Colonic mucosa (tissue), 4 donors: ENCODE measurements at regions not wholly inside any gene's neighbourhood (a gene's known extent, or its start where the extent isn't known, plus 50 kb on each side); places are given as distances from the start of the nearest gene placed in this dataset.

Experiments used
- DNase-seq: peaks from one replicate; pipeline ENCODE4 v3.0.0-alpha.2; 2020
- H3K27ac ChIP-seq: fragments of 200-600 bp; one replicate; pipeline ENCODE4 v1.8.0; 2021
- H3K27me3 ChIP-seq: fragments of 200-600 bp; one replicate; pipeline ENCODE4 v1.8.0; 2021
- H3K36me3 ChIP-seq: fragments of 200-600 bp; one replicate; pipeline ENCODE4 v1.8.0; 2021
- H3K4me1 ChIP-seq: fragments of 200-600 bp; one replicate; pipeline ENCODE4 v1.8.0; 2021; ENCODE audit warnings: mild to moderate bottlenecking
- H3K4me3 ChIP-seq: fragments of 200-600 bp; one replicate; pipeline ENCODE4 v1.8.0; 2021
- H3K9ac ChIP-seq, 2 donors: one replicate each; pipeline ENCODE4 v1.7.0; 2013; ENCODE audit warnings: control low read depth in 2 of 2, low read depth in 2 of 2, low read length in 2 of 2
- H3K9me3 ChIP-seq: fragments of 200-600 bp; one replicate; pipeline ENCODE4 v1.8.0; 2021
- intact Hi-C: fragments of 100-400 bp; cut with DNase I; formaldehyde crosslinking; loops from one replicate; pipeline ENCODE4 v1.14.1; 2022
- TF ChIP-seq, protein P1 (sequence below): fragments of 200-600 bp; IDR thresholded peaks from one replicate; pipeline ENCODE4 v1.8.0; 2022; ENCODE audit warnings: antibody characterized with exemption, mild to moderate bottlenecking
- donor health status: healthy.
- donor health status: DM: no; HTN: no; CAD: no.
- donor health status: DM: no; HTN: no; CAD: no.

DNA sequence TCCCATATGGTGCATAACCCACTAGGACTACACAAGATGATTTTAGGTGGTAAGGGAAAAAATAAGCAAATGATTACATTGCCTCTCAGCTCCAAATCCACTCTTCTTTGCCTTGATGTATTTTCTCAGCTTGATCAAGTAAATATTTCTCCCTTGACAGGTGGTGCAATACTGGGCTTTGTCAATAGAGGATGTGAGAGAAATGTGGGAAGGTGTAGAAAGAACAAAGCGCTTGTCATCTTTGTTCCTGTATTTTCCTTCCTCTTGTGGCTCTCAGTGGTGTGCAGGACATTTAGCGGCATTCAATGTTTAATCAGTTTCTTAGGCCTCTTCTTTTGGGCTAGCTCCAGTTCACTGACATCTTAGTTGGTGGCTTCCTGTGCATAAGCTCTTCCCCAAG lies 1165.8 kb upstream of the GOT2 start:
- H3K27me3 ChIP-seq, result no peaks in the 10 kb centered on the region
- no peaks in the 10 kb centered on the region for H3K9me3 ChIP-seq
- H3K4me1 ChIP-seq, result no peaks in the 10 kb centered on the region
- H3K4me3 ChIP-seq, result no peak overlapping the region
- H3K27ac ChIP-seq, result no peak overlapping the region
- no peaks in the 10 kb centered on the region for H3K36me3 ChIP-seq
- intact Hi-C loops, result no loop called here
- TF ChIP-seq, protein P1, sequence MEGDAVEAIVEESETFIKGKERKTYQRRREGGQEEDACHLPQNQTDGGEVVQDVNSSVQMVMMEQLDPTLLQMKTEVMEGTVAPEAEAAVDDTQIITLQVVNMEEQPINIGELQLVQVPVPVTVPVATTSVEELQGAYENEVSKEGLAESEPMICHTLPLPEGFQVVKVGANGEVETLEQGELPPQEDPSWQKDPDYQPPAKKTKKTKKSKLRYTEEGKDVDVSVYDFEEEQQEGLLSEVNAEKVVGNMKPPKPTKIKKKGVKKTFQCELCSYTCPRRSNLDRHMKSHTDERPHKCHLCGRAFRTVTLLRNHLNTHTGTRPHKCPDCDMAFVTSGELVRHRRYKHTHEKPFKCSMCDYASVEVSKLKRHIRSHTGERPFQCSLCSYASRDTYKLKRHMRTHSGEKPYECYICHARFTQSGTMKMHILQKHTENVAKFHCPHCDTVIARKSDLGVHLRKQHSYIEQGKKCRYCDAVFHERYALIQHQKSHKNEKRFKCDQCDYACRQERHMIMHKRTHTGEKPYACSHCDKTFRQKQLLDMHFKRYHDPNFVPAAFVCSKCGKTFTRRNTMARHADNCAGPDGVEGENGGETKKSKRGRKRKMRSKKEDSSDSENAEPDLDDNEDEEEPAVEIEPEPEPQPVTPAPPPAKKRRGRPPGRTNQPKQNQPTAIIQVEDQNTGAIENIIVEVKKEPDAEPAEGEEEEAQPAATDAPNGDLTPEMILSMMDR, result no peak
- DNase-seq, result no peak
- H3K9ac ChIP-seq, result no peak overlapping the region

DNA sequence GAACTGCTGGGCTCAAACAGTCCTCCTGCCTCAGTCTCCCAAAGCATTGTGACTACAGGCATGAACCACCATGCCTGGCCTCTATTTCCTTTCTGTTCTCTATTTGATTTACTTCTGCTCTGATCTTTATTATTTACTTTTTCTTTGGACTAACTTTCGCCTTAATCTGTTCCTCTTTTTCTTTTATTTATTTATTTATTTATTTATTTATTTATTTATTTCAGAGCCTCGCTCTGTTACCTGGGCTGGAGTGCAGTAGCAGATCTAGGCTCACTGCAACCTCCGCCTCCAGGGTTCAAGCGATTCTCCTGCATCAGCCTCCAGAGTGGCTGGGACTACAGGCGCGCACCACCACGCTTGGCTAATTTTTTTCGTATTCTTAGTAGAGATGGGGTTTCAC lies 1158.3 kb upstream of the GOT2 start:
- intact Hi-C loops, result no loop called here

DNA sequence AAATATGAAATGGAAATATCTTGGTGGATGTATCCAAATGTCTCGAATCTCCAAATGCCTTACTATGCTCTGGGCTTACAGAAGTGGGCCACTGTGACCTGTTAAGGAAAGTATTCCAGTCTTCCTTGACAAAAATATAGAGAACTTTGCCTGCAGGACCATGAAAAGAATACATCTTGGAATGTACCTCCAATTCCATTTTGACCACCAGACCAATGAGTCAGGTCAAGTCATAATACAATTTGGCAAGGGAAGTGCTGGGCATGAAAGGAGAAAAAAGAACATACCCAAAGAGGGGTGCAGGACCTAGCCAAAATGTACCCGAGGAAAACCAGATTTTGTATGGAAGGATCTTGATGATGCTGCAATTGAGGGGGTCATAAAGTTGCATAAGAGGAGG lies 1153.7 kb upstream of the GOT2 start:
- Histone ChIP-seq H3K9me3 (no peaks in the 10 kb centered on the region), H3K36me3 (no peaks in the 10 kb centered on the region), H3K27me3 (no peaks in the 10 kb centered on the region), H3K4me1 (no peaks in the 10 kb centered on the region), H3K9ac (no peak overlapping the region), H3K27ac (no peak overlapping the region), H3K4me3 (no peak overlapping the region)
- DNase-seq, result no peak
- TF ChIP-seq, protein P1, result no peak
- intact Hi-C loops, result no loop called here

More for the DNA sequence above, 1158.3 kb upstream of the GOT2 start:
- no peaks in the 10 kb centered on the region for H3K4me1 ChIP-seq
- H3K4me3 ChIP-seq, result no peak overlapping the region
- H3K36me3 ChIP-seq, result no peaks in the 10 kb centered on the region
- TF ChIP-seq, protein P1, result no peak
- DNase-seq, result no peak
- H3K9ac ChIP-seq, result no peak overlapping the region
- no peaks in the 10 kb centered on the region for H3K27me3 ChIP-seq
- H3K9me3 ChIP-seq, result no peaks in the 10 kb centered on the region
- no peak overlapping the region for H3K27ac ChIP-seq

DNA sequence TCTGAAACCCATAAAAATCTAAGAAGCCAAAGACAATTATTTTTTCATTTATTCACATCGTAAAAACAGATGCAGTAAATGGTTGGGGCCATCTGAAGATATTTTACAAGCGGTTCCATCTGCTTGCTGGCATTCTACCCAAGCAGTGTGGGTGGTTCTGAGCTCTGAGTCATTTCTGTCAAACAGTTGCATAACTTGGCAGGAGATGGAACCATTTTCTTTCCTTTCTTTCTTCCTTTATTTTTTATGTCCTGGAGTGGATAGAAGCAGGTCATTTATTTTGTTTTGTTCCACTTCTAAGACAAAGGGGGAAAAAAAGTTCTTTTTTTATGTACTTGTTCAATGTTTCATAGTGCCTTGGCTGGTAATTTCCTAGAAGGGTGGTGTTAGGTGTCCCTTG lies 1151.9 kb upstream of the GOT2 start:
- intact Hi-C loops, result no loop called here
- Histone ChIP-seq H3K27me3 (no peaks in the 10 kb centered on the region), H3K27ac (no peak overlapping the region), H3K4me3 (no peak overlapping the region), H3K4me1 (no peaks in the 10 kb centered on the region), H3K9ac (no peak overlapping the region), H3K36me3 (no peaks in the 10 kb centered on the region), H3K9me3 (no peaks in the 10 kb centered on the region)
- TF ChIP-seq, protein P1, result no peak
- no peak for DNase-seq

DNA sequence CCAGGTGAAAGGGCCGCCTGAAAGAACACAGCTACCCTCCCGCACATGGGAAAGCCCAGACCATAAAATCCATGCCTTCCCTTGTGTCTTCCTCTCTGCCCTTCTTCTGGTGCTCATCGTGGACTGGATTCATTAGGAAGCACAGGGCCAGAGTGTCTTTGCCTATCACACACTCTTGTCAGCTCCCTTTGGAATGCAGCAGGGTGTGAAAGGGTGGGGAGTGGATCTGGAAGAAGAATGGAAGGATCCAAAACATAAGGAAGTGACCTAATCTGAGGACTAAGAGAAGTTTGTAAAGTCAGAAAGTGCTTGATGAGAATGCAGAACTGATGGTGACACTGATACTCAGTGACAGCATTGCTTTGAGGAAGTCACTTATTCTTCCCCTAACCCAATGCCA lies 1147.3 kb upstream of the GOT2 start:
- Histone ChIP-seq H3K36me3 (no peaks in the 10 kb centered on the region), H3K27ac (no peak overlapping the region), H3K27me3 (no peaks in the 10 kb centered on the region), H3K9me3 (no peaks in the 10 kb centered on the region), H3K9ac (no peak overlapping the region), H3K4me1 (no peaks in the 10 kb centered on the region), H3K4me3 (no peak overlapping the region)
- intact Hi-C loops, result no loop called here
- TF ChIP-seq, protein P1, result no peak
- no peak for DNase-seq

DNA sequence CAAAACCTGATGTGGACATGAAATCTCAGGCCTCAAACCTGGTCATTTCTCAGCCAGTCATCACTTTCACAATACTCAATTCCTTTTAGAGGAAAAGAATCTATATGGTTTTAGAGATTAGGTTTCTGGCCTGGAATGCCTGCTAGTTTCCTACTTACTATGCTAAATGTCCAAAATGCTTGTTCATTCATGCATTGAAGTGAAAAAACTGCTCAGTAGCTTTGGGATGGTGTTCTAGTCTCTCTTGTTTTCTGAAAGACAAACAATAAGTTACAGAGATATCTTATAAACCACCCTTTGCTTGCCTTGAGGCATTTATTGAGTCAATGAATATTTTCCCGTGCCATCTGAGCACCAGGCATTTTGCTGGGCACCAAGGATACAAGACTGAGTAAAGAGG lies 1146.5 kb upstream of the GOT2 start:
- no peak for DNase-seq
- Histone ChIP-seq H3K4me1 (no peaks in the 10 kb centered on the region), H3K9ac (no peak overlapping the region), H3K27me3 (no peaks in the 10 kb centered on the region), H3K36me3 (no peaks in the 10 kb centered on the region), H3K27ac (no peak overlapping the region), H3K9me3 (no peaks in the 10 kb centered on the region), H3K4me3 (no peak overlapping the region)
- intact Hi-C loops, result no loop called here
- TF ChIP-seq, protein P1, result no peak
